ENCODE measurements at regions not wholly inside any gene's neighbourhood (a gene's known extent, or its start where the extent isn't known, plus 50 kb on each side); places are given as distances from the start of the nearest gene placed in this dataset.

- H3K4me3 Mint-ChIP-seq, result no peak overlapping the region
- CTCF ChIA-PET, result interaction anchor here (0.7 kb wide), 1 partner anchor 33 kb away, joined by 3 read pairs; no protein-coding TSS in a partner anchor
- peaks cover 3% of the 10 kb centered on the region for H3K9me3 Mint-ChIP-seq (ENCODE audit: low read depth)
- no peaks in the 10 kb centered on the region for H3K36me3 Mint-ChIP-seq
- no peaks in the 10 kb centered on the region for H3K27me3 Mint-ChIP-seq
- no peak for ATAC-seq
- H3K4me1 Mint-ChIP-seq, result no peaks in the 10 kb centered on the region
- H3K27ac Mint-ChIP-seq, result no peak overlapping the region
- no peak for DNase-seq
Observed at GRCh38 chr15:35738370-35738769, 192.4 kb upstream of the DPH6 start.

GRCh38 chr15:35740761-35741160 lies 194.8 kb upstream of the DPH6 start:
- Mint-ChIP-seq H3K4me1 (no peaks in the 10 kb centered on the region), H3K36me3 (no peaks in the 10 kb centered on the region), H3K27me3 (no peaks in the 10 kb centered on the region), H3K27ac (no peak overlapping the region), H3K4me3 (no peak overlapping the region), H3K9me3 (ENCODE audit: low read depth) (peaks cover 3% of the 10 kb centered on the region)
- DNase-seq, result no peak
- CTCF ChIA-PET, result no interaction called here
- ATAC-seq, result no peak

GRCh38 chr15:35741395-35741794 lies 195.4 kb upstream of the DPH6 start:
- DNase-seq (no peak), ATAC-seq (no peak)
- Mint-ChIP-seq H3K9me3 (ENCODE audit: low read depth) (peaks cover 3% of the 10 kb centered on the region), H3K27me3 (no peaks in the 10 kb centered on the region), H3K27ac (no peak overlapping the region), H3K36me3 (no peaks in the 10 kb centered on the region), H3K4me1 (no peaks in the 10 kb centered on the region), H3K4me3 (no peak overlapping the region)
- CTCF ChIA-PET, result no interaction called here

DNA sequence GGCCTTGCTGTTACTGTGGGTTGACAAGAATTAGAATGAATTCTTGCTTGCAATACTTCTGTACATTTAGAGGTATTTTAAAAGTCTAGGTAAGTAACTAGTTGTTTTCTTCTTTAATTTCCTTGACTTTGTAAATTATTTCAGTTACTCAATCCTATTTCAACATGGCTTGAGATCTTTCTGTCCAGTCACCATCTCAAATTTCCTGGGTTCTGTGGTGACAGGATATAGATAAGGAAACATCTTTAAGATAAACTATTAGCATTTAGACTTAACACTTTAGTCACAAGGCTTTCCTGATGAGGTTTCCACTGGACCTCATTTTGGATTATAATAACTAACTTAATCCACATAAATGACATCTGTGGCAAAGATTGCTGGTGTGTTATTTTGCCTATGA lies 195.9 kb upstream of the DPH6 start:
- H3K4me1 Mint-ChIP-seq, result no peaks in the 10 kb centered on the region
- H3K9me3 Mint-ChIP-seq (ENCODE audit: low read depth), result peaks cover 3% of the 10 kb centered on the region
- H3K36me3 Mint-ChIP-seq, result no peaks in the 10 kb centered on the region
- no peaks in the 10 kb centered on the region for H3K27me3 Mint-ChIP-seq
- ATAC-seq (no peak), DNase-seq (no peak)
- H3K27ac Mint-ChIP-seq, result no peak overlapping the region
- H3K4me3 Mint-ChIP-seq, result no peak overlapping the region
- CTCF ChIA-PET, result no interaction called here

DNA sequence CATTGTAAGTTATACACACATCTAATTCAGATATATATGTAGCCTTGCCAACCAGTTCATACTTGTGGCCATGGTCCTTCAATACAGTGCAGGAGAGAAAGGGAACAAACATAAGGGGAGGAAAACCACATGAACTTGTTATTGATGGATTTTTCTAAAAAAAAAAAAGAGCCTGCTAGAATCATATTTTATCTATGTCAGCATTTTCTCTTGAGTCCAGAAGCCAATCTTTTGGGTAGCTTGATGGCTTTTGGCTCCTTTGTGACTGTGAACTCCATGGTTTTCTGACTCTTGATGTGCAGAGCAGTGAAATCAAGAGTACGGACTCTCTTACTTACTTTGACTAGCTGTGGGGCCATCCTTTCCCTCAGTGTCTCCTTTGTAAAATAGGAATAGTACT lies 197.4 kb upstream of the DPH6 start:
- Mint-ChIP-seq H3K36me3 (no peaks in the 10 kb centered on the region), H3K4me3 (no peak overlapping the region), H3K27ac (no peak overlapping the region), H3K27me3 (no peaks in the 10 kb centered on the region), H3K4me1 (no peaks in the 10 kb centered on the region), H3K9me3 (ENCODE audit: low read depth) (peaks cover 3% of the 10 kb centered on the region)
- DNase-seq (no peak), ATAC-seq (no peak)
- CTCF ChIA-PET, result no interaction called here

GRCh38 chr15:35746121-35746520 lies 200.2 kb upstream of the DPH6 start:
- ATAC-seq (no peak), DNase-seq (no peak)
- H3K4me3 Mint-ChIP-seq, result no peak overlapping the region
- peaks cover 3% of the 10 kb centered on the region for H3K27me3 Mint-ChIP-seq
- no peaks in the 10 kb centered on the region for H3K4me1 Mint-ChIP-seq
- no peaks in the 10 kb centered on the region for H3K36me3 Mint-ChIP-seq
- CTCF ChIA-PET, result no interaction called here
- H3K27ac Mint-ChIP-seq, result no peak overlapping the region
- peaks cover 3% of the 10 kb centered on the region for H3K9me3 Mint-ChIP-seq (ENCODE audit: low read depth)

GRCh38 chr15:35748105-35748504 lies 202.1 kb upstream of the DPH6 start:
- Mint-ChIP-seq H3K4me1 (no peaks in the 10 kb centered on the region), H3K36me3 (no peaks in the 10 kb centered on the region), H3K27me3 (peaks cover 4% of the 10 kb centered on the region), H3K27ac (no peak overlapping the region), H3K9me3 (ENCODE audit: low read depth) (peaks cover 1% of the 10 kb centered on the region), H3K4me3 (no peak overlapping the region)
- CTCF ChIA-PET, result no interaction called here
- ATAC-seq (no peak), DNase-seq (no peak)

- no peak for ATAC-seq
- CTCF ChIA-PET, result interaction anchor here (1.9 kb wide), 1 partner anchor 27 kb away, joined by 6 read pairs; no protein-coding TSS in a partner anchor
- Mint-ChIP-seq H3K27ac (no peak overlapping the region), H3K4me3 (no peak overlapping the region), H3K27me3 (peaks cover 15% of the 10 kb centered on the region), H3K9me3 (ENCODE audit: low read depth) (no peaks in the 10 kb centered on the region), H3K4me1 (no peaks in the 10 kb centered on the region), H3K36me3 (no peaks in the 10 kb centered on the region)
- no peak for DNase-seq
Observed at GRCh38 chr15:35750051-35750450, 204.1 kb upstream of the DPH6 start.

DNA sequence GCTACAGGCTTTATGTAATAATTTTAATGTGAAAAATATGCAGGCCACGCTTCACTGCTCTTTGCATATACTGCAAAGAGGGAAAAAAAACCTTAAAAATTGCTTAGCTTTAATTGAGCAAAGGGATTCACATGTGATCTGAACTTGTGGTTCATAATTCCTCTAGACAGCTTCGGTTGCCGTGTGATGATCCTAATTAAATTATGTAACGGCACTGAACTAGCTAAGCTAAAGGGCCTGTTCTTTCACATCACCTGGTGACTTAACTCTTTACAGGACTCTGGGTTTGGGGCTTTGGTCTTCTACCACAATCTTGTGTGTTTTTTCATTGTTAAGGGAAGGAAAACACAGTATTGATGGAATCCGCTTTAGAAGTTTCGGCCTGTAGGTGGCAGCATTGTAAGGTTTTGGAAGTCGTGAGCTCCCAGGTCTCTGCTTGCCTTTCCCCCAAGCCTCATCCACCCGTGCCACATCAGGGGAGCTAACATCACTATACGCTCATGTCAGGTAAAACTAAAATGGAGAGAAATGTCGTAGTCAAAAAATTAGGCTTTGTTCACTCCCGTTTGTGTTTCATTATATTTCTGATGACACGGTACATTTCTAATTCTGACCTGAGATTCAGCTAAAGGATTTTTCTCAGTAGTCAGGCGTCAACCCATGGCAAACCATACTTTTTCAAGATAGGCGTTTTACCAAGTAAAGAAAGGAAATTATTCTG lies 205.6 kb upstream of the DPH6 start:
- Mint-ChIP-seq H3K4me1 (no peaks in the 10 kb centered on the region), H3K4me3 (no peak overlapping the region), H3K27ac (no peak overlapping the region), H3K27me3 (peaks cover 15% of the 10 kb centered on the region), H3K9me3 (ENCODE audit: low read depth) (no peaks in the 10 kb centered on the region), H3K36me3 (no peaks in the 10 kb centered on the region)
- ATAC-seq, result no peak
- CTCF ChIA-PET, result interaction anchor here (0.8 to 1.9 kb wide), 5 partner anchors 10 to 199 kb away, joined by 3 to 6 read pairs (median 4); no protein-coding TSS in a partner anchor
- peak; percentile 55 for DNase-seq

DNA sequence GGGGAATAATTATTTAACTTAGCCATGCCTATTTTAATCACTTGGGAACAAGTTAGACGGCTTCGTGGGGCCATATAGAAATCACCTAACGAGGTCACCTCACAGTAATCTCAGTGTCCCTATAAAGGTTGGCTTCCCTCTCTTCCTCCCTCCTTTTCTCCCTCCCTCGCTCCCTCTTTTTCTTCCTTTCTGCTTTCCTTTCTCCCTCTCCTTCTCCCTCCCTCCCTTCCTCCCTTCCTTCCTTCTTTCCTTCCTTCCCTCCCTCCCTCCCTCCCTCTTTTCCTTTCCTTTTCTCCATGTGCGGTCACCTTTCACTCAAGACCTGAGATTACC lies 206.1 kb upstream of the DPH6 start:
- ATAC-seq, result no peak
- CTCF ChIA-PET, result interaction anchor here (0.8 to 1.9 kb wide), 4 partner anchors 10 to 199 kb away, joined by 3 to 6 read pairs (median 4); no protein-coding TSS in a partner anchor
- H3K9me3 Mint-ChIP-seq (ENCODE audit: low read depth), result no peaks in the 10 kb centered on the region

GRCh38 chr15:35753486-35753885 lies 207.5 kb upstream of the DPH6 start:
- H3K27me3 Mint-ChIP-seq, result peaks cover 27% of the 10 kb centered on the region
- ATAC-seq (no peak), DNase-seq (no peak)
- H3K9me3 Mint-ChIP-seq (ENCODE audit: low read depth), result no peaks in the 10 kb centered on the region
- H3K4me1 Mint-ChIP-seq, result no peaks in the 10 kb centered on the region
- CTCF ChIA-PET, result interaction anchor here (0.7 kb wide), 1 partner anchor 454 kb away, joined by 3 read pairs; no protein-coding TSS in a partner anchor
- no peak overlapping the region for H3K4me3 Mint-ChIP-seq
- H3K27ac Mint-ChIP-seq, result no peak overlapping the region
- H3K36me3 Mint-ChIP-seq, result no peaks in the 10 kb centered on the region

More for the DNA sequence above, 206.1 kb upstream of the DPH6 start:
- Mint-ChIP-seq H3K4me1 (no peaks in the 10 kb centered on the region), H3K27ac (no peak overlapping the region), H3K36me3 (no peaks in the 10 kb centered on the region), H3K4me3 (no peak overlapping the region), H3K27me3 (peaks cover 18% of the 10 kb centered on the region)
- DNase-seq, result no peak

DNA sequence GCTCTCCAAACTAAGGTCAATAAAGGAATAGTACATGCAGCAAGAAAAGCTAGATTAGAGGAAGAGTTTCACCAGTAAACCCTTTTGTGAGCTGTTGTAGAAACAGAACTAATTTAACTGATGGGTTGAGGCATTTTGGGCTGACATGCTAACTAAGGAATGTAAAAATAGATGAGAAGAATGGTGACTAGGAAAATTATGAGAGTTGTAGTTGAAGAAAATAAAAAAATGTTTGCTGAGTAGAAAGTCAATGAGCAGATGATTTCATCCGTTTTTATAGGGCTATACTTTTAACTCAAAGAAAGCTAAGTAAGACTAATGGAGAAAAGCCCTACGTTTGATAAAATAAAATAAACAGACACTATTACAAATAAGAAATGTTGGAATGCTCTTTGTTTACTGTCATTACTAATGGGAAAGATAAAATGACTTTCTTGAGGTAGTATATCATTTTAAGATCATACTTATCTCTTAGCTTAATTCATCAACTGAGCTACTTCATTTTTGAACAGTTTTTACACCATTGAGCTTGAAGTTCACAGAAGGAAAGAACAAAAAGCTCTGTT lies 209.4 kb upstream of the DPH6 start:
- H3K27me3 Mint-ChIP-seq, result peaks cover 29% of the 10 kb centered on the region
- CTCF ChIA-PET, result no interaction called here
- no peak overlapping the region for H3K4me3 Mint-ChIP-seq
- ATAC-seq (no peak), DNase-seq (no peak)
- no peak overlapping the region for H3K27ac Mint-ChIP-seq
- H3K4me1 Mint-ChIP-seq, result no peaks in the 10 kb centered on the region
- no peaks in the 10 kb centered on the region for H3K36me3 Mint-ChIP-seq
- no peaks in the 10 kb centered on the region for H3K9me3 Mint-ChIP-seq (ENCODE audit: low read depth)

- no peaks in the 10 kb centered on the region for H3K9me3 Mint-ChIP-seq (ENCODE audit: low read depth)
- ATAC-seq (no peak), DNase-seq (no peak)
- no peaks in the 10 kb centered on the region for H3K36me3 Mint-ChIP-seq
- CTCF ChIA-PET, result no interaction called here
- no peak overlapping the region for H3K27ac Mint-ChIP-seq
- H3K27me3 Mint-ChIP-seq, result peaks cover 25% of the 10 kb centered on the region
- H3K4me1 Mint-ChIP-seq, result no peaks in the 10 kb centered on the region
- H3K4me3 Mint-ChIP-seq, result no peak overlapping the region
Observed at GRCh38 chr15:35756623-35757022, 210.7 kb upstream of the DPH6 start.

GRCh38 chr15:35757361-35757760 lies 211.4 kb upstream of the DPH6 start:
- no peaks in the 10 kb centered on the region for H3K9me3 Mint-ChIP-seq (ENCODE audit: low read depth)
- CTCF ChIA-PET, result no interaction called here

More at GRCh38 chr15:35757361-35757760, 211.4 kb upstream of the DPH6 start:
- no peaks in the 10 kb centered on the region for H3K36me3 Mint-ChIP-seq
- no peaks in the 10 kb centered on the region for H3K4me1 Mint-ChIP-seq
- ATAC-seq (no peak), DNase-seq (no peak)
- H3K27ac Mint-ChIP-seq, result no peak overlapping the region
- H3K4me3 Mint-ChIP-seq, result no peak overlapping the region
- H3K27me3 Mint-ChIP-seq, result peaks cover 25% of the 10 kb centered on the region

All from activated CD8-positive, alpha-beta memory T cell treated with anti-CD3 and anti-CD28 coated beads, Interleukin-2, amount 10 ng/mL, durations not matched to agents 7 days and 5 days (primary cell).